ENCODE measurements at regions not wholly inside any gene's neighbourhood (a gene's known extent, or its start where the extent isn't known, plus 50 kb on each side); places are given as distances from the start of the nearest gene placed in this dataset.
"Not testable (repeated sequence)": the region's sequence is repeated elsewhere in the genome, so short reads cannot be mapped to it uniquely, and the experiment has no call there.

DNA sequence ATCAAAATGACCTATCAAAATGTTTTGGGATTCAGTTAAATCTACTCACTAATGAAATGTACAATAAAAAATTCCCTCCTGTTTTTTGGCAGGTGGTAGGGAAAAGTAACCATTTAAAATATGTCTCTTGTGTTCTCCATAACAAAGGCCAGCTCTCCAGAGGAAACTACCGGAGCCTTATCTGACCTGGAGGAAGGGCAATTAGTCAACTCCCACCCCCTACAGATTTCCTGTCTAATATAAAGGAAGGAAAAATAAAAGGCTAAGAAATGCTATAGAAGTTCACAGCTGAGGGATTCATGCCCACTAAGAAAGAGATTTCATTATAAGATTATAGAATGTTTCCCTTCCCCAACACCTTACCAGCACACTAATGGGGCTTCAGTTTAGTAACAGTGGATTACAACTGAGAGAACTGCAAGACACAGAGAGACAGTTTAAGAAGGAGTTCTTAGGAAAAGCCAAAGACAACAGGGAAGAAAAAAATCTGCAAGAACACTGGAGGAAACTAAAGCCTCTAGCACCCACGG, 376.5 kb upstream of the KCNMB2 start:
- no peak for DNase-seq (ENCODE audit: low read depth)

DNA sequence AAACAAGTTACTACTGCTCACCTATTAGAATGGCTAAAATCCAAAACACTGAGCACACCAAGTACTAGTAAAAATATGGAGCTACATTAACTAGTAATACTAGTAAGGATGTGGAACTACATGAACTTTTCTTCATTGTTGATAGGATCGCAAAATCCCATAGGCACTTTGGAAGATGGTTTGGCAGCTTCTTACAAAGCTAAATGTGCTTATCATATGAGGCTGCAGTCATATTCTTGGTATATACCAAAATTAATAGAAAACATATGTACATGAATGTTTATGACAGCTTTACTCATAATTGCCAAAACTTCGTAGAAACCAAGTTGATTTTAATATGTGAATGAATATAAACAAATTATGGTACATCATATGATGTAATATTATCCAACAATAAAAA, 366.8 kb upstream of the KCNMB2 start:
- no peak for DNase-seq (ENCODE audit: low read depth)

DNA sequence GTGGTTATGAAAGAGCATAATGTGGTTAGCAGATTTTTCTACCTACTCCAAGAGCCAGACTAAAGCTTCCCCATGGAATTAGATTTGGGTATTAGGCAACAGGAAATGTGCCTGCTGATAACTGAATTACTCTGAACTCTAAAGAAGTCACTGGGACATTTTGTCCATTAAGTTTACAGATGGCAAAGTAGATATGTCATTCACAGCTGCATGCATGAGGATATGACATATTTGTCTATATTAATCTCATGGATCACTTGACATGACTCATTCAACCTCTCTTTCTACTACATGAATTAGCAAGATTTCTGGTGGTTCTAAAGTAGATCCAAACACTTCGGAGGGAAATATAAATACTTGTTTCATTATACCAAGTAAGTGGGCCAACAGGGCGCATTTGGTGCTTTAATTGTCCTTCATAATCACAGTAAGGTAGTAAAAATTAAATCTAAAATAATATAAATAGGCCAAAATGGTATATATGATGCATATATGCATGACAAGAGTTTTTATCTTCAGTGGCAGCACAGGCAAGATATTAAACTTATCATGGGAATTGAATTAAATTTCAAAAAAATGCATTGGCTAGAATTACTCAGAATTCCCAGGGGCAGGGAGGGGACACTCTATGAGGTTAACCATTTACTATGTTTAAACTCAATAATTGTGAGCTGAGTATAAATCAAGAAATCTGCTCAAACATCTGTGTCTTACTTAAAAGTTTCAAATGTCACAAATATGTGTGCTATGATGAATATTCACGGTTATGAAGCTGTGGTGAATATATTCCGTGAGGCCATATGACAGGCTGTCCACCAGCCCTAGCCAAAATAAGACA, 365.3 kb upstream of the KCNMB2 start:
- no peak for DNase-seq (ENCODE audit: low read depth)

DNA sequence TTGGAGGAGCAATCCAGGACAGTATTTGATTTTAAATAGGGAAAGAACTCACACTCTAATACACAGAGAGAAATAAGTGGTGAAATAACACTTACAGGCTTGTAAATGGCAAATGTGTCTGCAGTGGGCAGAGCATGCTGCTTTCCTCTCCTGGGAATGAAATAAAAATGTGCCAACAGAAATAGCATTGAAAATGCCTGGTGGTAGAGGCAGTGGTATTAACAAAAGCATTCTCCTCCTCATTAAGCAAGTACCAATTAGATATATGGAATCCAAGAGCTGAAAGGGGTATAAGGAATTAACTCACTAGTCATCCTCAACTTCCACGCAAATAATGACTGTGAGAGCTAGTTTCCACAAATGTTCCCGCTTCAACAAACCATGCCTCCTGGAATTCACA, 364.1 kb upstream of the KCNMB2 start:
- DNase-seq (ENCODE audit: low read depth), result no peak

DNA sequence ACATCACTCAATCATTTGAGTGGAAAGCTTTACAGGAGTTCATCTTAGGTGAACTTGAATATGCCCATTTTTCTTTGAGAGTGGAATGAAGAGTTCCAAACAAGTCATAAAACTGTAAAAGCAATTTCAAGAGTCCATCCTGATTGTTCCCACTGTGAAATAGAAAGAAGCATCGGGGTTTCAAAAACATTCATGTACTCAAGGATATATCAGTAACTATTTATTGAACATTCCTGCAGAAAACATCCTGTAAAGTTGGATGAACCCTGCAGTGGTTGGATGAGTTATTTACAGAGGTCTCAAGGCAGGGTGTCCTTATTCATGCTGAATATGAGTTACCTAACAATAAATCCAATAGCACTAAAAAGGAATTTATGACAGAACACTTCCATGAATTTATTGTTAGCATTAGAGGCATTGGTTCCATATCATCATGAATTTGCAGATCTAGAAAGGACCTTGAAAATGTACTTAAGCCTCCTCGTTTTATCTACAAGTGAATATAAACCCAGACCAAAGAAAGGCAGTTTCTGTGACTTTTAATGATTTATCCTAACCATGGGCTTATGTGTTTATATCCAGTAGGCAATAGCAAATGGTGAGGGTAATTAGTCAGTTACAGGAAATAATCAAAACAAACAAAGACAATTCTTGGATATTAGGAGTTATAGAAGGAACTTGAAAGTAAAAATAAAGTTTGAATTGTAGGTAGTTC, 361.9 kb upstream of the KCNMB2 start:
- DNase-seq (ENCODE audit: low read depth), result no peak

DNA sequence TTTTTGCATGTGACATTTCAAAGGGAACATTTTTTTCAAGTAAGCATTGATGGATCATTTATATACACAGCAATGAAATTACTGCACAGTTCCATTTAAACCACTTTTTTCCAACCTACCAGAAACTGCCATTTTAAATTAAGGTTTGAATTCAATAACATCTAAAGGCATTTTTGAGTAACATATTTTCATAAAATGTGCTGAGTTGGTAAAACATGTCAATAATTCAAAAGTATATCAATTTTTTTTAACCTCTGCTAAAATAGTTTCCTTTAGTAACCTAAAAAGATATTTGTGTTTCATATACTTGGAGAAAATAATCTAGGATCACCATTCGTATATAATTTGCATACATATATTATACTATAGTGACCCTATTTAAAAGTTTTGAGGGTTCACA, 355.1 kb upstream of the KCNMB2 start:
- no peak for DNase-seq (ENCODE audit: low read depth)

DNA sequence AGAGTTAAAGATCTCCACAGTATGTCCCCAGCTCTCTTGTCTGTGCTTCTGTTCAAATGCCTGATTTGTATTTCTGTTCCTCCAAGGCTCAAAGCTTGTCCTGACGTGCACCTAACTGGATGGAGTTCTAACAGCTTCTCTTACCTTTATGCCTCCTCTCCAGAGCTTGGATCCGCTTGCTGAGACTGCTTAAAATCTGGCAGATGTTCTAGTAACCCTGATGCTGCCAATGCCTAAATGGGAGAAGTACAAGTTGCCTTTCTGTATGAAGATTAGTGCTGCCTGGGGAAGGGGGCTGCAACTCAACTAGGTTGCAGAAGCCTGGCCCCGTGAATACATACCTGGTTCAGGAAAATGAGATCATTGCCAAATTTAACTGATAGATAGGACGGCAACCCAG, 354.5 kb upstream of the KCNMB2 start:
- no peak for DNase-seq (ENCODE audit: low read depth)

DNA sequence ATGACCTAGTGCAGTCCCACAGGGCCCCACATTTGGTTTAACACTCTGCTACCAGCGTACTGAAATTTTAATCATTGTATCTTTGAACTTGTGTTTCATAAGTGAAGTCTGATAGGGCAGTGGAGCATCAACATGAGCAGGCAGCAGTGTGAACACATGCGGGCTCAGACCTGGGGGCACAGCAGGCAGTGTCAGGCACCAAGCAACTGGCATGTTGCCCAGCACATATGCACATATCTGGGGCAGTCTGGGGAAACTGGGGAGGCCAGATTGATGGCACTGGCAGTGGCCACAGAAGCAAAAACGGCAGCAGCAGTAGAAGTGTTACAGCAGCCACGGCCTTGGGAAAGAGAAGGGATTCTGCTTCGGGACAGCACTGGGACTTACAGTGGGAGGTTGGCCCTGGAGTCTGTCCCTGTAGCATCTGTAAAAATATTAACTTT, 353.9 kb upstream of the KCNMB2 start:
- no peak for DNase-seq (ENCODE audit: low read depth)

DNA sequence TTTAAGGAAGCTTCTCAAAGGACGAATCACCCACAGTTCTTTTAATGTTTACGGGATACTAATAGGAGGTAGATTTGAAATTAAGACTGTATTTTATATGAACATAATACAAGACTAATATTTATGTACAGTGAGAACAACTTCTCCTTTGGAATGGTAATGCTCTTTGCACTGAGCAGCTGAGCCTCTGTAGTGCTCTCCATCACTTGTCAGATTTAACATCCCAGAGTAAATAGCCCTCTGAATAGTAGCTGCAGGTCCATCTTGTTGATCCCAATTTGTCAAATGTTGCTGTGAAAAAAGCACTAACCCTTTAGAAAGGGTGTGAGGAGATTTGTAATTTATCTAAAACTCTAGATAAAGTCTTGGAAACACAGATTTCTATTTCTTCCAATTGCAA, 351.4 kb upstream of the KCNMB2 start:
- no peak for DNase-seq (ENCODE audit: low read depth)

DNA sequence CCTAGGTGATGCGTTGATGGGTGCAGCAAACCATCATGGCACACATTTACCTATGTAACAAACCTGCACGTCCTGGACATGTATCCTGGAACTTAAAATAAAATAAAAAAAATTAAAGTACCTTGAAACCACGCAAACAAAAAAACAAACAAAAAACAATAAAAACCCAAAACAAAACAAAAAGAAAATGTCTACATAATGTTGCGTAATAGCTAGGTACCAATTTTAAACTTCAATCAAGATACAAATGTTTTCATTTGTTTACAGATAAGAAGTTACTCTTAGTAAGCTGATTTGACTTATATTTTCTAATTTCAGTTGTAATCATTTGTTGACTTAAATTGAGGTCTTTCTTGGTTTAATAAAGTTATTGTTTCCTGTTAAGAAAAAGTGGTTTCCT, 349.6 kb upstream of the KCNMB2 start:
- DNase-seq (ENCODE audit: low read depth), result no peak

DNA sequence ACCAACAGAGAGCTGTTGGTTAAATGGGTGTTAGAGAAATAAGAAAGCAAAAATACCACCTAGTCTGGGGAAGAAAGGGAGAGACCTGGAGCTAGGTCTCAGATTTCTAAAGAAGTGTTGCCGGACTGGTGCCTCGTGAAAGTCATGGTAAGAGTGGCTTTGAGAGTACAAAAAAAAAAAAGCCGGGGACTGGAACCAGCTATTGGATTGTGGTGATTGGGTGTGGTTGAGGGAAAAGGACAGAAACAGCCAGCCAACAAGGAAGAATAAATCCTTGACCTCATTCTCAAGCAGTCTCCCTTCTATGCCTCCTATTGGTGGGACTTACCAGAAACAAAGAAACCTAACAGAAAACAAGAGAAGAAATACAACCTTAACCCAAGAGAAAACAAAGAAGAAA, 346.4 kb upstream of the KCNMB2 start:
- no peak for DNase-seq (ENCODE audit: low read depth)

DNA sequence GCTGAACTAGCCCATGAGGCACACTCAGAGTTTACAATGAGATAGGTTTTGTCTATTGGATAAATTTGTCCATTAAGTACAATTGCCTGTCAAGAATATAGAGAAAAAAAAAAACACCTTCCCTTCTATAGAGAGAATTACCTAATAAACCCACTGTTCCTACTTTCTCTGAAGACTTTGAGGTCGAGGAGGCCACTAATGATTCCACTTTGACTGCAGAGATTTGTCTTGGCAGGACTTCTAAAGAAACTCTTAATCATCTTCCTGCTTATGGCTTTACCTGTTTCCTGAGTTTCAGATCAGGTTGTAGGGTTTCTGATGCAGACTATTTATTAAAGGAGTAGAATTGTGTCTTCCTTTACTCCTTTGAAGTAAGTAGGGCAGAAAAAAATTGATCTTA, 342.4 kb upstream of the KCNMB2 start:
- DNase-seq (ENCODE audit: low read depth), result no peak

DNA sequence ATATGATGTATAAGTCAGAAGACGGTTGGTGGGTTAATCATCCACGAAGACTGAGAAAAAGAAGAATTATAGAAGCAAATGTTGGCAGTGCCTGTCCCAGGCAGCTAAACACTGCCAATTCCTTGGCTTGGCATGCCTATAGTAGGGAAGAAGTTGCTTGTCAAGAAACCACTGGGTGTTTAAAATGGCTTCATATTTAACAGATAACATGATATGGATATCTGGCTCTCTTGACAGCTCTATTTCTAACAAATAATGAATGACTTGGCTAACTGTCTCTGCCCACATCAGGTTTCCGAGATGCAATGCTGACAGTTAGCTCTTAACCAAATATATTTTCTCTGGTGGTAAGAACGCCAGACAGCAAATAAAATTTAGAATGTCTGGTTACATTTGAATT, 341.7 kb upstream of the KCNMB2 start:
- DNase-seq (ENCODE audit: low read depth), result no peak

DNA sequence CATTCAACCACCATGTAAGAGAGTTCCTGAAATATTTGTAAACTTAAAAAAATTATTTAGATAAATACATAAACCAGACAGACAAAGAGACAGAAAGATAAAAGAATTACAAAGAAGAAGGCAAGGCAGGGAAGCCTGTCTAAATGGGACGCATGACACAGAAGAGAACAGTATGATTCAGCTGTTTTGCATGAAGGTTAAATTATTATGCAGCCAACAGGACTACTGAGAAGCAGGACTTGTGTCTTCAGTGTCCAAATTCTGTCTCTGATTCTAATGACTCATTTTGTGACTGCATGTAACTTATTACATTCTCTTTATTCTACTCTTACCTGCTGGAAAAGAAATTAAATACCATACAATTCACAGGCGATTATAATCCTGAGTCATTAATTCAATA, 340.4 kb upstream of the KCNMB2 start:
- no peak for DNase-seq (ENCODE audit: low read depth)

DNA sequence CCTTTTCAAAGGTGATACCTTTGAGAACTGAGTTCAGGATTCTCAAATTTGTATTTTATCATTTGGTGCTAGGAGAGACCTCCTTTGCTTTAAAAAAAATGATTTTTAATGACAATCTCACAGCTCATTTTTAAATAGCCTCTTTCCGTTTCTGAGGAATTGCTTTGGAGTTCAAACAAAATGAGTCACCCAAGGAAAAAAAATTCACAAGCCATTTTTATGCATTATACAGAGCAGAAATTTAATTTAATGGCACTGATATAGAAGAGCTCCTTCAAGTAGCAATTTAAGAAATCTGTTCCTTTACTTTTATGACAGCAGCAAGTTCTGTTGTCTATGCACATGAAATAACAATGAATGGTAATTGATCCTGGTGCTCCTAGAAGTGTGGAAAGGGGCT, 337.9 kb upstream of the KCNMB2 start:
- no peak for DNase-seq (ENCODE audit: low read depth)

DNA sequence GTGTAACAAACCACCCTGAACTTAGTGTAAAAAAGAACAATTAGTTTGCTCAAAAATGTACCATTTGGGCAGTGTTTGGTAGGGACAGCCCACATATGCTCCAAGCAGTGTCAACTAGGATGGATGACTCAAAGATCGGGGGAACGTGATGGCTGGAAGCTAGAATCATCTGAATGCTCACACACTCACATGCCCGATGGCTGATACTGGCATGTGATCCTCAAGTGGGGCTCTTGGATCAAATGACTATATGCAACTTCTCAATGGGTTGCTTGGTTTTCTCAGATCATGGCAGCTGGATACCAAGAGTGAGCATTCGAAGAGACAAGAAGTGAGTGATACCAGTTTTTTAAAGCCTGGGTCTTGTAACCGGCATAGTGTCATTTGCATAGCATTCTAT, 335.9 kb upstream of the KCNMB2 start:
- no peak for DNase-seq (ENCODE audit: low read depth)

DNA sequence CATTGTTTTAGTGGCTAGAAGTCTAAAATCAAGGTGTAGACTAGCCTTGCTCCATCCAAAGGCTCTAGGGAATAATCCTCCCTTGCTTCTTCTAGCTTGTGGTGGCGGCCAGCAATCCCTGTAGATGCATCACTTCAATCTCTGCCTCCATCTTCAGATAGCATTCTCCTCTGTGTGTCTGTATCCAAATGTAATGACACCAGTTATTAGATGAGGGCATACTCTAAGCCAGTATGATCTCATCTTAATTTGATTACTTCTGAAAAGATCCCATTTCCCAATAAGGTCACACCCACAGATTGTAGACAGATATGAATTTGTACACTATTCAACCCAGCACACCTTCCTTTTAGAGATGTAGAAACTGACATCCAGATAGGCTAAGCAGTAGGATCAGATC, 334.5 kb upstream of the KCNMB2 start:
- DNase-seq (ENCODE audit: low read depth), result no peak

DNA sequence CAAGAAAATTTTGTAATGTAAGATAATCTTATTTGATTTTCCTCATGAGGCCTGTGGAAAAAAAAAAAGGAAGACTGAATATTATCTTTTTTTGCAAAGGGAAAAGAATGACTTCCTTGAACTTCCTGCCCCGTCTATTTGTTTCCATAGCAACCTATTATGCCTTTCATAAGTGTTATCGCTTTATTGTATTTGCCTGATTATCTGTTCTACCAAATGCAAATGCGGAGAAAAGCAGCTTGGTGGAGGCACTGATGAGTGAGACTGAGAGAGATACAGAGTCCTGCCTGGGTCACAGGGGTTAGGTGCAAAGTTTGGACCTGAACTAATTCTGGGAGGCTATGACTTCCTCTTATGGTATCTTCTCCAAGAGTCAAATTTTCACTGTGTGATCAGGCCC, 334.0 kb upstream of the KCNMB2 start:
- DNase-seq (ENCODE audit: low read depth), result no peak

DNA sequence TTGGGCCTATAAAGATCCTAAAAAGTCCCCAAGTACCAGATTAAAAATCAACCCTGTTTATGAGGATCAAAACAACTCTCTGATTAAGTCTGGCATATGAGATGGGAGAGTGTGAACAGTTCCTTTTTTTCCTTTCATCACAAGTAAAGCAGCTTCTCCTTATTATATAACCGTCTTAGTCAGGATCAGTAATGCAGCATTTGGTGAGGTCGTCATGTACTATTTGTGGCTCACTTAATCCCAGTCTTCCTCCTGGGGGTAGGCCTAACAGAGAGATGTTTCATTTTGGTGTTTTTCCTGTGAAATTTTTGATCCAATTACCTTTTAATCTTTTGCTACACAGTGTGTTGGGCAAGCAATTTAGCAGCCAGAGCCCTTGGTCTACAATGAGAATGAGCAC, 333.1 kb upstream of the KCNMB2 start:
- no peak for DNase-seq (ENCODE audit: low read depth)

DNA sequence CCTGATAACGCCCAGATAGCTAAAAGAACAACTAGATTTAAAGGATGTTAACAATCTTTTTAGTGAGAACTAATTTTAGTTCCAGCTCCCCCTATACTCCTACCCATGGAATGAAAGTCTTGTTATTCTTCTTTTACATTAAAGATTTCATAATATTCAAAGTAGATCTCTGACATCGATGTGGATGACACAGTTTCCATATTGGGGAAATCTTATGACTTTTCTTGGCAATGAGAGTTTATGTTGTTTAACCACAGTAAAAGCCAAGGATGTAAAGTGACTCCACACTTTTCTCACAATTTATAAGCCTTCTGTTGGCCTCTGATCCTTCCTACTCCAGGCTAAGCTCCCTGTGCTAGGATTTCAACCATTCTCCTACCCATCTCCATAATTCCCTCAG, 332.6 kb upstream of the KCNMB2 start:
- DNase-seq (ENCODE audit: low read depth), result no peak

DNA sequence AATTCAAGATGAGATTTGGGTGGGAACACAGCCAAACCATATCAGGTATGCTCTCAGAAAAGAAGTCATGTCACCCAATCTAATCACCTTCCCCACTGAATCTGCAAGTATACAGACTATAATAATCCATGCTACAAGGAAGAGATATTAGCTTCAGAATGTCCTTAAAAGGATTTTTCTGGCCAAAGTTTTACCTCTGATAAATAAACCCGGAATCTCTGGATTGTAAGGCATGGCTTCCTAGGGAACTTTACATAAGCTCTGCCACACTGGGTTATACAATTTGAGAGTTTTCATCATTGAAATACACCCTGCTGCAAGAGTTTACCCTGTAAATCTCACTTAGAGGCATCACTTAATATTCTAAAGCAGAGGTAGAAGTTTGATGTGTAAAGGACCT, 330.5 kb upstream of the KCNMB2 start:
- DNase-seq (ENCODE audit: low read depth), result no peak

DNA sequence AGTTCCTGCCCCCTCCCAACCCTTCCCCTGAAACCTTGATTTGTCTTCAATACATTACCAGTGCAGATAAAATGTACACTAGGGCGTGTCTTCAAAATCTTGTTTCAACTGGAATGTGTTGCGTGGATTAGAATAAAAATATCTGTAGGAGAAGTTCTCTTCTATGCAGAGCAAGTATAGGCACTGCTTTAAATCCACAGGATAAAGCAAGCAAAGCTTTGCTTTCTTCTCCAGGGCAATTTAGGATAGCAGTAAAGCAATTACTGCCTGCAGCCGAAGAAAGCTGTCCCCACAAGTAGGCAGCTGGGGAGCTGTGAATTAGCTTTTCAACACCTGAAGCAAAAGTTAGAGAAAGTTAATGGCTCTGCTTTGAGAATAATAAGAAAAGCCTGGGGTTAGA, 329.7 kb upstream of the KCNMB2 start:
- no peak for DNase-seq (ENCODE audit: low read depth)

DNA sequence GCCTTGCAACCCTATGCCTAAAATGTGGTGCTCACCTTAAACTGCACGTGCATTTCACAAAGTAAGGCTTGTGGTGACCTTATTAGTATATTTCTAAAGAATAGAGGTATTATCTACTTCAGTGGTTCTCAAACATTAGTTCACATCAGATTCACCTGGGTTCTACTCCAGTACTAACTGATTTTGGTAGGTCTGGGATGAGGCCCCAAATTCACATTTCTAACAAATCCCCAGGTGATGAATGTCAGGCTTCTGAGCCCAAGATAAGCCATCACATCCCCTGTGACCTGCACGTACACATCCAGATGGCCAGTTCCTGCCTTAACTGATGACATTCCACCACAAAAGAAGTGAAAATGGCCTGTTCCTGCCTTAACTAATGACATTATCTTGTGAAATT, 329.1 kb upstream of the KCNMB2 start:
- not testable (repeated sequence) for DNase-seq (ENCODE audit: low read depth)

DNA sequence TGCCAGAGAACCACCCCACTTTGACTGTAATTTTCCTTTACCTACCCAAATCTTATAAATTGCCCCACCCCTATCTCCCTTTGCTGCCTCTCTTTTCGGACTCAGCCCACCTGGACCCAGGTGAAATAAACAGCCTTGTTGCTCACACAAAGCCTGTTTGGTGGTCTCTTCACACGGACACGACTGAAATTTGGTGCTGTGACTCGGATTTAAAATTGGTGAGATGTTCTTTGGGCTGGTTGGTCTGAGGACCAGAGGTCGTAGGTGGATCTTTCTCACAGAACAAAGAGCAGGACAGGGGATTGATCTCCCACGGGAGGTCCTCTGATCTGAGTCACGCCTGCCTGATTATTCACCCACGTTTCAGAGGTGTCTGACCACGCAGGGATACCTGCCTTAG, 328.6 kb upstream of the KCNMB2 start:
- DNase-seq (ENCODE audit: low read depth), result not testable (repeated sequence)

Data from activated T-cell treated with anti-CD3 and anti-CD28 coated beads for 24 hours (primary cell).